ENCODE measurements at regions not wholly inside any gene's neighbourhood (a gene's known extent, or its start where the extent isn't known, plus 50 kb on each side); places are given as distances from the start of the nearest gene placed in this dataset.
A peak's percentile ranks its signal among the peaks of the same experiment; 100 is the strongest.

DNA sequence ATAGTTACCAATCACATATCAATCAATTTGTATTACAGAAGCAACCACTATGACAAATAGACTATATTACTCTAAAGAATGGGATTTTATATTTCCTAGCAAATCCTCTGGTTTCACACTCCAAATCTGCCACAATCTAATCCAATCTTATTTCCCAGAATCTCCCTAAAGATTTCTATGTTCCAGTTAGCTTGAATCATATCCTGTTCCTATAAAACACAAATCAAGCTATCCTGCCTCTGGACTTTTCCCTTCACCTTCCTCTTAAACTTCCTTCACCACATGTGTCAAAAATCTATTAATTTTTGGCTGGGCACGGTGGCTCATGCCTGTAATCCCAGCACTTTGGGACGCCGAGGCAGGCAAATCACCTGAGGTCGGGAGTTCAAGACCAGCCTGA is 50.0 kb downstream of the PIK3C2A start:
- Histone ChIP-seq H3K4me3 (no peak overlapping the region), H3K27ac (no peak overlapping the region)

DNA sequence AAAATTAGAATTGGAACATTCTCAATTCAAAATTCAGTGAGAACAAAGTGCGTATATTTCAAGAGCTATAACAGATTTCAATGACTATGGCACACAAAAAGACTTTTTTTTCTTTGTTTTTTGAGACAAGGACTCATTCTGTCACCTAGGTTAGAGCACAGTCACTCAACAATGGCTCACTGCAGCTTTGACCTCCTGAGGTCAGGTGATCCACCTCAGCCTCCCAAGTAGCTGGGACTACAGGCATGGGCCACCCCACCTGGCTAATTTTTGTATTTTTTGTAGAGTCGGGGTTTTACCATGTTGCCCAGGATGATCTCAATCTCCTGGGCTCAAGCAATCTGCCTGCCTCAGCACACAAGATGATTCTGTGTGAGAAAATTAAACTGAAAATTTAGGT is 51.5 kb downstream of the PIK3C2A start:
- Histone ChIP-seq H3K4me3 (no peak overlapping the region), H3K27ac (no peak overlapping the region)

DNA sequence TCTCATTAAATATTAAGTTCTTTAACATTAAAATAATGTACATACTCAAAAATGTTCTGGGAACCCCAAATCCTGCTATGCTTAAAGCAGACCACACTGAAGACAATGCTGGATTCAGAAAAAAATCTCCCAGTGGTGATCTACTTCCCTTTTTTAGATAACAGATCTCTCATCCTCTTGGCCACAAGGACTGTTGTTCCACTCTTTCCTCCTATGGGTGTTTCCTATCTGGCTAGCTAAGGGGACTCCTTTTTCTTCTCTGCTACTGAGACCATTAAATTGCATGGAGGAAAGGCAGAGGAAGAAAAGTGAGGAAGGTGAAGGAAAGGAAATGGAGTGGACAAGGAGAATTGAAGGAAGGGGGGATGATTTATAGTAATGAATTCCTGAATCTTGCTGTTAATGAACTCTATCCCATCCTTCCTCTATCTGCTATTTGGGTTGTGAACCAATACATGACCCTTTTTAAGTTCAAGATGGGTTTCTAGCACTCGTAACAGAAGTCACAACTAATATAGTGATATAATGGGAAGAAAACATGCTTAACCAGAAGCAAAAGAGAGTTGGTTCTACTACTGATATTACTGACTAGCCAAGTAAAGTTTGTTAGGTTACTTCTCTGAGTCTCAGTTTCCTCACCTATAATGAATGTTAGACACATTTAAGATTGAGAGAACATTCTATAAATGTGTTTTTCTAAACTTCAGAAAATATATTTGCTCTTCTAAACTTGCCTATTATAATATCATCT is 53.2 kb downstream of the PIK3C2A start:
- no peak overlapping the region for H3K4me3 ChIP-seq
- peak overlapping the region in 4 of 21 experiments; percentile 8 to 21 (median 16) for H3K27ac ChIP-seq

DNA sequence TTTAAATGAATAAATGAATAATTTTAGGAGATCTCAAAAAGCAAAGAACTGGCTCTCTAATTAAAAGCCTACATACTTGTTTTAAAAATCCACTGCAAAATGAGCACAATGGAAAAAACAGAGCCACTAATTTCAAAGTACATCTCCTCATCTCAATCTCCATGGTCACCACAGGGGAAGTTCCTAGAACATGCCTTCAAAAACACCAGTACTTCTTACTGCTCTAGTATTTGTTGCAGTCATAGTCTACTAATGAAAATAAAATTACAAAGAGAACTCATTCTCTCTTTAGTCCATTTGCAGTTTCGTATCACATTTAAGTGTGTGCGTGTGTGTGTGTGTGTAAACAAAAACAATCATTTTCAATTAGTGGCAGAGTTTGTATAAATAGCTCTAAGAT is 54.0 kb downstream of the PIK3C2A start:
- Histone ChIP-seq H3K4me3 (no peak overlapping the region), H3K27ac (peak overlapping the region in 1 of 21 experiments; percentile 21)

DNA sequence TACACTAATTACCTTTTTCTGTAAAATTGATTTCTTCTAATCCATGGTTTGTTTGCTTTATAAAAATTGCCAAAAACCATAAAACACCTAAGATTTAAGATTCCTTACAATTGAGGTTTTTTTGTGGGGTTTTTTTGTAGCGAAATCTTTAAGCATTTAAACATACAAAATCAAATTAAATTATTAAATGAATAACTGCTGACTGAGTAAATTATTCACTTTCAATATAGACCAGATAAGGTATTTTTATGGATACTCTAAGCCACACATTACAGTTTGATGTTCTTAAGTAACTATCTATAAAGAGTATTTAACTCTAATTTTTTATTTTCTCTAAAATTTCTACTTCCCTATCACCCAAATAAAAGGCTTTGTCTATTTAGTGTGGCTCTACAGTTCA is 55.5 kb downstream of the PIK3C2A start:
- Histone ChIP-seq H3K27ac (no peak overlapping the region), H3K4me3 (no peak overlapping the region)

DNA sequence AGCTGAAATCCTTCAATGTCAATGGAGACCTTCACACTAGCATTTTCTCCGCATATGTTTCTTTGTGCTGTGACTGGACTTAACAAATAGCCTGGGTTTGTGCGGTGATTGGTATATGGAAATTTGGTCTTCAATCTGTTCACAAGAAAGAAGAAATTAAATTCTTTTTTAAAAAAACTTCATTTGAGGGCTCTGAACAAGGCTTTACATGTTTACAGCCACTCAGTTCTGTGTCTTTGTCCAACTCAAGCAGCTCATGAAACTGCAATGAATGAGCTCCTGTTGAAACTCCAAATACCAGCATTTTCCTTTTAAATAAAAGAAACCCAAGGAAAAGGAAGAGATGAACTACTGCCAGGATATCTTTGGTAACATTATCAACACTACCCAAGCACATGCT is 57.3 kb downstream of the PIK3C2A start:
- H3K27ac ChIP-seq = peak overlapping the region in 1 of 21 experiments; percentile 7
- H3K4me3 ChIP-seq = no peak overlapping the region

DNA sequence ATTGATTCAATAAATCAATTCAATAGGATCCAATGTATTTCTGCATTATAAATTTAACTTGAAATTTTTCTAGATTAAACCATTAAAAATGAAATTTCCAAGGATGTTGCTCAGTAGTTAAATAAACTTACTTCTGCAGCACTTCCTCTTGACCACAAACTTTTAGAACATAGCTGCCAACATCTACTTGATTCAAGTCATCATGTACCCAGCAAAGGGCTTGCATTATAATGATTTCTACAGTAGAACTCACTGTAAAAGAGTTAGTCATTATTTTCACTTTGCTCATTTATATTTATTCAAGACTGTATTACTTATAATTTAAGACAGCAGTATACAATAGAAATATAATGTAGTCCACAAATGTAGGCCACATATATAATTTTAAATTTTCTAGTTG is 59.2 kb downstream of the PIK3C2A start:
- no peak overlapping the region for H3K4me3 ChIP-seq
- no peak overlapping the region for H3K27ac ChIP-seq

DNA sequence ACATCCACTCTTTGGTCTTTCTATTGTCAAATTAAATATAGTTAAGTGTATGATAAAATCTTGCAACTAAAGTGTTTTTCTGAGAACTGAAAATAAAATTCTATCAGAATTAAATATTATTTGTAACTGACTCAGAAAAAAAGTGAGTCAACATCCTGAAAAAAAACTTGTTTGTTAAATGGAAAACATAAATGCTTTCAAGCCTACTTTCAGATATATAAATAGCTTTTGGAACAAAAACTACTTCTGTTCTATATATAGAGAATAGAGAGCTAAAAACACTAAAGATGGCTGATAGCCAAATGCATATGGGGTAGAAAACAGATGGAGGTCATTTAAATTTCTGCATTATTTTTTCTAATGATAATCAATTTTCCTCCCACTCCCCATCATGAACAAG is 61.8 kb downstream of the PIK3C2A start:
- H3K27ac ChIP-seq = no peak overlapping the region
- H3K4me3 ChIP-seq = no peak overlapping the region

DNA sequence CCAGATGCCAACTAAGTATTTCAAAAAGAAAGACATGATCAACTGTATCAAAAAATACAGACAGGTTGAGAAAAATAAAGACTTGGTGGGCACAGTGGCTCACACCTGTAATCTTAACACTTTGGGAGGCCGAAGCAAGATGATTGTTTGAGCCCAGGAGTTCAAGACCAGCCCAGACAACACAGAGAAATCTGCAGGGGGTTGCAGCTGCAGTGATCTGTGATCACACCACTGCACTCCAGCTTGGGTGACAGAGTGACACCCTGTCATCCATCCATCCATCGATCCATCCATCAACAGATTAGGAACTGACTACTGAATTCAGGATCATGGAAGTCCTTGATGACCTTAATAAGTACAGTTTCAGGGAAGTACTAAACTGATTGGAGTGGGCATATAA is 65.0 kb upstream of the RPS13 start:
- H3K27ac ChIP-seq = no peak overlapping the region
- no peak overlapping the region for H3K4me3 ChIP-seq

DNA sequence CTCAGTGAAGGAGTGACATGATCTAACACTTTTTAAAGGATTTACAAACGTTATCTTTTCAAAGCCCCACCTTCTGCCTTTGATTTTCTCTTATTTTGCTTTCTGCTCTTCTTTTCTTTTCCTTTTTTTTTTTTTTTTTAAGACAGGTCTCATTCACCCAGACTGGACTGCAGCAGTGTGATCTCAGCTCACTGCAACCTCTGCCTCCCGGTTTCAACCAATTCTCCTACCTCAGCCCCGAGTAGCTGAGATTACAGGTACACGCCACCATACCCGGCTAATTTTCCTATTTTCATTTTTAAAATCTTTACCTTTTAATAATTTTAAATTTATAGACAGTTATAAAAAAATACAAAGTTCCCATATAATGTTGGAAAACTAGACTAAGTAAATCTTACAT is 63.7 kb upstream of the RPS13 start:
- no peak overlapping the region for H3K27ac ChIP-seq

DNA sequence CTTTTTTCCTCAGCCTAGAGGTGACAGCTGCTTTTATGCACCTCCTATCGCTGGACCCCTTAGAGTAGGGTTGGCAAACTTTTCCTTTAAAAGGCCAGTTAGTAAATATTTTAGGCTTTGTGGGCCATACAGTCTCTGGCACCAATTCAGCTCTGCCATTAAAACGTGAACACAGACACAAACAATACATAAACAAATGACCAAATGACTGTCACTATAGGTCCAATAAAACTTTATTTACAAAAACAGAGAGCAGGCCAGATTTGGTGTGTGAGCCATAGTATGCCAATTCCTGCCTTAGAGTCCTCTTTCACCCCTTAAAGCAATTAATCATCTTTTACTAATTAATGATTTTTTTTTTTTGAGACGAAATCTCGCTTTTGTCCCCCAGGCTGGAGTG is 61.1 kb upstream of the RPS13 start:
- no peak overlapping the region for H3K4me3 ChIP-seq
- H3K27ac ChIP-seq = no peak overlapping the region

More for the DNA sequence above, 63.7 kb upstream of the RPS13 start:
- no peak overlapping the region for H3K4me3 ChIP-seq

DNA sequence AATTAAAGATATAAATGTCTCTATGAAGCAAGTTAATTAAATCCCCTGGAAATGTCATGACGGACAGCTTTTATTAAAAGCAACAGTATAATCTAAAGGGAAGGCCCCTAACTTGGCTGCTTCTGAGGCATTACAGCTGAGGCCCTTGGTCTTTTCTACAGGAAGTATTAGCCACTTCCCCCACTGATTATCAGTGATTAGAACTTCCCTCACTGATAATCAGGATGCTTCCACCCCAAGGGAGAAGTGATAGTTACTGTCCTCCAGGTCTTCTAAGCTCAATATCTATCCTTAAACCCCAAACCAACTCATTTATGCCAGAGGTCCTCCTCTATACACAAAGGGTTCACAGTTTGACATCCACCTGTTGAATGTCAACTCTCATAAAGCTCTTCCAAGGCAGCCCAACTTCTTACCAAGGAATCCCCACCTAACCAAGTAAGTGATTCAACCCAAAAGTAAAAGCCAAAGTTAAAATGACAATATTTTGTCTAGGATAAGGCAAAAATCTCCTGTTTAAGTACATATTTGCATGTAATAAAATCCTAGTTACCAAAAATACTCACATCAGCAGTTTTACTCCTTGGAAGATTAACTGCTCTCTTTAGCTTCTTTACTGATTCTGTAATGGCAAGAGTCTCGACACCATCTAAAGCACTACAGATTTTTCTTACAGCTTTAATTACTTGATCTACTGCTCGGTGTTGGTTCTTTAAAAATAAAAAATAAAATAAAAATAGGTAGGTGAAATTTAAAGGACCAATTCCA is 58.6 kb upstream of the RPS13 start:
- Histone ChIP-seq H3K27ac (no peak overlapping the region), H3K4me3 (no peak overlapping the region)

DNA sequence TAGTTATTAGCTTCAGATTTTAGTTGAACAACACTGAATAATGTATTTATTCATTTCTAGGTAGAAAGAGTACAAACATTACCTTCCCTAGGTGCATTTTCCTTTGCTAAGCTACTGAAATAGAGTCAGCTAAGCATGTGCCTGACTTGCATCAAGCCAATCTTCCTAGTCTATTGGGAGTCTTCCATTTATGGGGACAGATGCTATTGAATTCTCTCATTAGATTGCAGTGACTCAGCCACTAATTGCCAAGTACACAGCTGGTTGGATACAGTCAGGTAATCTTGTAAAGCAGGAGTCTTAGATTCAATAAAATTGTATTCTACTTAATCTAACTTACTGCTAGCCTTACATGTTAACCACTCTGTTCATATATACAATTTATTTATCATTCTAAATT is 55.2 kb upstream of the RPS13 start:
- H3K4me3 ChIP-seq = no peak overlapping the region

DNA sequence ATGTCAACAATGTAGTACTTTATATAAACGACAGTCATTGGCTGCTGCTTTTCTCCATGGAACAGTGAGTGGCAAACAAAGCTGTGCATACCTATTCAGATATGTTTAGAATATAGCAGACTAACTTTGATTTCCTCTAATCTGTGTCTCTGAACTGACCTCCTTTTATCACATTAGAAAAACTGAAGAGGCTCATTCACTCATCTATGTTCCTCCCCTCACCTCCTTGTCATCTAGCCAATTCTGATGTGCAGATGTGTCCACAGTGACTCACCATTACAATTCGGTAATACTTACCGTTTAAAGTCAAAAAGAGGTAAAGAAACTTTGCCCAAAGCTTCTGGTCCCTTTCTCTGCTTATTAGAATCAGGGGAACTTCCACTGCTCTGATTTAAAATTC is 51.5 kb upstream of the RPS13 start:
- no peak overlapping the region for H3K27ac ChIP-seq
- no peak overlapping the region for H3K4me3 ChIP-seq

More for the DNA sequence above, 55.2 kb upstream of the RPS13 start:
- no peak overlapping the region for H3K27ac ChIP-seq
